T47D (cell line): ENCODE measurements at regions not wholly inside any gene's neighbourhood (a gene's known extent, or its start where the extent isn't known, plus 50 kb on each side); places are given as distances from the start of the nearest gene placed in this dataset.

Source experiments
- DNase-seq, 2 experiments: peaks; one replicate each; pipeline versions ENCODE4 v3.0.0 to v3.0.0-alpha.2; 2011 to 2012; ENCODE audit warnings: low read depth in 1 of 2, low spot score in 1 of 2
- JUND ChIP-seq: IDR thresholded peaks from 2 replicates; pipeline ENCODE4 v1.6.1; 2012; ENCODE audit warnings: low read depth
- in situ Hi-C: cut with HindIII; loops from 2 replicates; pipeline ENCODE4 v1.10.0; 2016; ENCODE audit warnings: low sequenced_read_pairs, low pct_unique_long_range_greater_than_20kb

GRCh38 chr2:37858725-37859267 lies 66.3 kb upstream of the RMDN2 start:
- in situ Hi-C loops: no loop called here
- no peak for TF ChIP-seq JUND
- DNase-seq: no peak

GRCh38 chr2:37862620-37863019 lies 62.5 kb upstream of the RMDN2 start:
- in situ Hi-C loops: no loop called here
- no peak for TF ChIP-seq JUND
- no peak for DNase-seq

GRCh38 chr2:37864217-37864616 lies 60.9 kb upstream of the RMDN2 start:
- no peak for DNase-seq
- in situ Hi-C loops: no loop called here
- TF ChIP-seq JUND: no peak

GRCh38 chr2:37865640-37866039 lies 59.4 kb upstream of the RMDN2 start:
- no peak for DNase-seq
- in situ Hi-C loops: no loop called here
- TF ChIP-seq JUND: no peak

- in situ Hi-C loops: no loop called here
- TF ChIP-seq JUND: no peak
Observed at GRCh38 chr2:37866171-37866934, 58.7 kb upstream of the RMDN2 start.

GRCh38 chr2:37867166-37867565 lies 57.9 kb upstream of the RMDN2 start:
- TF ChIP-seq JUND: no peak
- DNase-seq: no peak
- in situ Hi-C loops: no loop called here

More at GRCh38 chr2:37866171-37866934, 58.7 kb upstream of the RMDN2 start:
- no peak for DNase-seq

- TF ChIP-seq JUND: no peak
- DNase-seq: no peak
- in situ Hi-C loops: no loop called here
Observed at GRCh38 chr2:37868866-37869265, 56.2 kb upstream of the RMDN2 start.

GRCh38 chr2:37869304-37869703 lies 55.8 kb upstream of the RMDN2 start:
- in situ Hi-C loops: no loop called here
- TF ChIP-seq JUND: no peak

GRCh38 chr2:37869771-37870170 lies 55.3 kb upstream of the RMDN2 start:
- no peak for DNase-seq
- TF ChIP-seq JUND: no peak
- in situ Hi-C loops: no loop called here

More at GRCh38 chr2:37869304-37869703, 55.8 kb upstream of the RMDN2 start:
- DNase-seq: no peak

- no peak for TF ChIP-seq JUND
- in situ Hi-C loops: no loop called here
Observed at GRCh38 chr2:37870829-37871228, 54.3 kb upstream of the RMDN2 start.

GRCh38 chr2:37871456-37872191 lies 53.5 kb upstream of the RMDN2 start:
- DNase-seq: no peak
- TF ChIP-seq JUND: no peak
- in situ Hi-C loops: no loop called here

More at GRCh38 chr2:37870829-37871228, 54.3 kb upstream of the RMDN2 start:
- no peak for DNase-seq

- in situ Hi-C loops: no loop called here
- DNase-seq: no peak
- no peak for TF ChIP-seq JUND
Observed at GRCh38 chr2:37872192-37872750, 52.8 kb upstream of the RMDN2 start.

GRCh38 chr2:37873229-37873628 lies 51.9 kb upstream of the RMDN2 start:
- no peak for TF ChIP-seq JUND
- in situ Hi-C loops: no loop called here
- no peak for DNase-seq
